HG03159 (cell line): ENCODE measurements at regions not wholly inside any gene's neighbourhood (a gene's known extent, or its start where the extent isn't known, plus 50 kb on each side); places are given as distances from the start of the nearest gene placed in this dataset.
"Not testable (repeated sequence)": the region's sequence is repeated elsewhere in the genome, so short reads cannot be mapped to it uniquely, and the experiment has no call there.

ENCODE experiments used
- ATAC-seq: cut with Tn5 transposase; IDR thresholded peaks from one replicate; pipeline ENCODE4 v1.9.1; 2021; ENCODE audit warnings: mild to moderate bottlenecking, moderate library complexity; ENCODE audit not compliant: unreplicated experiment

GRCh38 chr10:45564303-45564959, 108.1 kb downstream of the ZFAND4 start:
- no peak for ATAC-seq

DNA sequence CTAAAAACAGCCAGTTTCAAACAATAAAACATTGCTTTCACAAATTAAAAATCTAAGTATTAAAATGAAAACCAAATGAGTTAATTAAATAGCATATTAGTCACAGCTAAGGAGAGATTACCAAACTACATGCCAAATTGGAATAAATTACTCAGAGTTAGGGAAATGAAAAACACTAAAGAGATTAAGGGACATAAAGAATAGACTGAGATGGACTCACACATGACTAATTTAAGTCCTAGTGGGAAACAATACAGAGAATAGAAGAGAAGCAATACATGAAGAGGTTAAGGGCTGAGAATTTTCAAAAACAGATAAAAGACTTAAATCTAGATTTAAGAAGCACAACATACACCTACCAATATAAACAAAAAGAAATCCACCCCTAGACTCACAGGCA, 110.6 kb downstream of the ZFAND4 start:
- ATAC-seq: no peak

DNA sequence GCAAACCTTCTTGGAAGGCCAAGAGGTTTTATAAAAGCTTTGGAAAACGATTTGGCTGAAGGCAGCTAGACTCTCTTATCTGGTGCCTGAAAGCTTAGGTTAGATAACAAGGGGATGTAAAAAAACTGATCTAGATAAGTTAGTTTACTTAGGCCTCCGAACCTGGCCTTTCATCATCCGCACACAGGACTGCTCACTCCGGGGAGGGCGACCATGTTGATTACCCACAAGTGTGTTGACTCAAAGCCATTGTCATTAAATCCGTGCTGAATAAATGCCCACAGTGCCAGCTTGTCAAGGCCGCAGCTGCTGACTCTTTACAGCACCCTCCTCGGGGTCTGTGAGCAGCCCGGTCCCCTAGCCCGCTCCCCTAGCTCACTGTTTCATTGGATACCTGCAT, 112.3 kb downstream of the ZFAND4 start:
- no peak for ATAC-seq

- ATAC-seq: no peak
Measured at GRCh38 chr10:45558425-45558824, 114.1 kb downstream of the ZFAND4 start.

GRCh38 chr10:45557275-45557905, 115.2 kb downstream of the ZFAND4 start:
- peak; percentile 78 for ATAC-seq

DNA sequence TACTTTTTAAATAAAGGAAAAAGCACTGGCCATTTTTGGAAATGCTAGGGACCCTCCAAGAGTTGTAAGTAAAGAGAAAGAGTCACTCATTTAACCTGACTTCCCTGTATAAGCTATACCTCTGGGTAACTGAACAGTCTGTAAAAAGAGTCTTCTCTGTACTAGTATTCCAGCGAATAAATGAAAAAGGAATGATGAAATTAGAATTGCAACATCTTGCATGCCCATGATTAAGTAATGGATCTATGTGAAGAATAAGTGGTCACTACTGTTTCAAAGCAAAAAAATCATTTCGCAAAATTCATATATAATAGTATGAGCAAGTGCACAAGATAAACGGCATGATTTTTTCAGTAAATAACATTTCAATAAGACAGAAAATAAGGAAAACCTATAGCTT, 116.8 kb downstream of the ZFAND4 start:
- no peak for ATAC-seq

- ATAC-seq: not testable (repeated sequence)
Measured at GRCh38 chr10:45555332-45555731, 117.2 kb downstream of the ZFAND4 start.

DNA sequence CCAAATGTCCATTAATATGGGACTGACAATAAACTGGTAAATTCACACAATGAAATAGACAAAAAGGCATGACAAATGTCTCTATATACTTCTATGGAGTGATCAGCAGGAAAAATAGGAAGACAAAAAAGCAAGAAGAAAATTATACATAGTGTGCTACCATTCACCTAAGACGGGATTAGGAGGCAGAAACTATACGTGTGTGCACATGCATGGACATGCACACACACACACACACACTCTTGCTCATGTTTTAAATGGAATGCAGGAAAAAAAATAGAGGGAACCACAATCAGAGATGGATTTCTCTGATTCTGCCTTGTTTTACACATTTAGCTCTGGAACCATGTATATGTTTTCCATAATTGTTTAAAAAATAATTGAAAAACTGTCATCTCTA, 119.0 kb downstream of the ZFAND4 start:
- ATAC-seq: no peak

GRCh38 chr10:45553155-45553554, 119.4 kb downstream of the ZFAND4 start:
- peak; percentile 76 for ATAC-seq

- no peak for ATAC-seq
Measured at GRCh38 chr10:45552476-45552875, 120.1 kb downstream of the ZFAND4 start.

GRCh38 chr10:45550903-45551786, 121.4 kb downstream of the ZFAND4 start:
- ATAC-seq: no peak

- no peak for ATAC-seq
Measured at GRCh38 chr10:45548068-45548467, 124.5 kb downstream of the ZFAND4 start.

DNA sequence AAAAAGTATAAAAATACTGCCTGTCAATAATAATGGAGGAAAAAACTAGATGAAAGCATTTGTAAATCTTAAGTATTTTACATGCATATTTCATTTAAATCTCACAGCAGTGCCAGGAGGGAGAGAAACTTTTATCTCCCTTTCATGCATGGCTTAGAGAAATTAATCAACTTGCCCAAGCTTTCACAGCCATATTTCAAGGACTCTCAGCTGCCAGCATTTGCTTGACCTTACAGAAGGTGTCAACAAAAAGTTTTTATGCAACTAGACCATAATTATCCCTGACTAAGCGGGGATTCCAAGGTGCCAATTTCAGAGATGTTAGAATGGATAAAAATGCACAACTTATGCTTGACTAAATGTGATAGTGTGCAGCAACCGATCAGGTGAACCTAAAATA, 125.4 kb downstream of the ZFAND4 start:
- ATAC-seq: no peak

- no peak for ATAC-seq
Measured at GRCh38 chr10:45545150-45545549, 127.4 kb downstream of the ZFAND4 start.

GRCh38 chr10:45544191-45544590, 128.4 kb downstream of the ZFAND4 start:
- no peak for ATAC-seq

DNA sequence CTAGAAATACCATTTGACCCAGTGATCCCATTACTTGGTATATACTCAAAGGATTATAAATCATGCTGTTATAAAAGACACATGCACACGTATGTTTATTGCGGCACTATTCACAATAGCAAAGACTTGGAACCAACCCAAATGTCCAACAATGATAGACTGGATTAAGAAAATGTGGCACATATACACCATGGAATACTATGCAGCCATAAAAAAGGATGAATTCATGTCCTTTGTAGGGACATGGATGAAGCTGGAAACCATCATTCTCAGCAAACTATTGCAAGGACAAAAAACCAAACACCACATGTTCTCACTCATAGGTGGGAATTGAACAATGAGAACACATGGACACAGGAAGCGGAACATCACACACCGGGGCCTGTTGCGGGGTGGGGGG, 131.5 kb downstream of the ZFAND4 start:
- not testable (repeated sequence) for ATAC-seq

GRCh38 chr10:45540589-45540988, 132.0 kb downstream of the ZFAND4 start:
- not testable (repeated sequence) for ATAC-seq

DNA sequence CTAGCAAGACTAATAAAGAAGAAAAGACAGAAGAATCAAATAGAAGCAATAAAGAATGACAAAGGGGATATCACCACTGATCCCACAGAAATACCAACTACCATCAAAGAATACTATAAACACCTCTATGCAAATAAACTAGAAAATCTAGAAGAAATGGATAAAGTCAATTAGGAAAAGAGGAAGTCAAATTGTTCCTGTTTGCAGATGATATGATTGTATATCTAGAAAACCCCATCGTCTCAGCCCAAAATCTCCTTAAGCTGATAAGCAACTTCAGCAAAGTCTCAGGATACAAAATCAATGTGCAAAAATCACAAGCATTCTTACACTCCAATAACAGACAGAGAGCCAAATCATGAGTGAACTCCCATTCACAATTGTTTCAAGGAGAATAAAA, 133.0 kb downstream of the ZFAND4 start:
- not testable (repeated sequence) for ATAC-seq

DNA sequence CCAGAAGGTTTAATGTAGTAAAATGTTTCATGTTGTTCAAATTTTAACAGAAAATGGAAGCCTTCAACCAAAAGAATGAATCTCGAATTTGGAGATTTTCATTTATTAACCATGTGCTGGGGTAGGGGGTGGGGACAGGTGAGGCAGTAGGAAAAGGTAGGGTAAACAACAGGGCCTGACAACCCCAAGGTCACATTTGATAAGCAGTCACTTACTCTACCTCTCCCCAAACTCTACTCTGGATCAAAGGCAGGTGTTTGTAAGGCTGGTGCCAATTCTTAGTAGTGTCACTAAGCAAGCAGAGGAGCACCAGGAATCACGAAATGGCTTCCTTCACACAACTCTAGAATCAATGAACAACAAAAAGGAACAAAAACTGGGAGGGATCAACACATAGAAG, 138.0 kb downstream of the ZFAND4 start:
- ATAC-seq: no peak

- ATAC-seq: no peak
Measured at GRCh38 chr10:45532480-45532879, 140.1 kb downstream of the ZFAND4 start.

DNA sequence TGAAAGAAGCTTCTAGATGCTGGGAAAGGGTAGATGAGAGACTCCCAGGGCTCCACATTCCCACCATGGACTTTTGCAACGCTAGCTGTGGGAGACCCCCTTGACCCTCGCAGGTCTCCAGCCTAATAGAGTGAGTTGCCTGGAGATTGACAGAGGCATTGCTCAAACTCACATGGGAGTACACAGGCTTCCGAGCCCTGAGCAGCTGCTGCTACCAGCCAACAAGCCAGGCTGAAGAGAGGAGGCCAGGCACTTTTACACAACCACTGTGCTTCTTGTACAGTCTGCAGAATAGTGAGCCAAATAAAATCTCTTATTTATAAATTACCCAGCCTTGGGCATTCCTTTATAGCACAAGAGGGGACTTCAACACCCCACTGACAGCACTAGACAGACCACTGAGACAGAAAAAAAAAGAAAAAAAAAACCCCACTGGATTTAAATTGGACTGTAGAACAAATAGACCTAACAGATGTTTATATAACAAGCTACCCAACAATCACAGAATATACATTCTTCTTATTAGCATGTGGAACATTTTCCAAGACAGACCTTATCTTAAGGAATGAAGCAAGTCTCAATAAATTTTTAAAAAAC, 146.2 kb downstream of the ZFAND4 start:
- ATAC-seq: no peak
